ENCODE measurements at regions not wholly inside any gene's neighbourhood (a gene's known extent, or its start where the extent isn't known, plus 50 kb on each side); places are given as distances from the start of the nearest gene placed in this dataset.

- Histone ChIP-seq H4K20me1 (ENCODE audit: control insufficient read depth, insufficient read depth) (no peaks in the 10 kb centered on the region), H3K9ac (ENCODE audit: control insufficient read depth, insufficient read depth, low read length) (no peak overlapping the region), H3K27me3 (replicated peaks in 1 of 2; ENCODE audit: control insufficient read depth in 2 of 2, insufficient read depth in 2 of 2, low read length in 1 of 2) (peaks cover 0 to 9% of the 10 kb centered on the region in 2 experiments; a peak in 2 of 4 replicates), H3K4me3 (no peak overlapping the region), H3K4me2 (ENCODE audit: control insufficient read depth, insufficient read depth) (no peak overlapping the region), H3K79me2 (ENCODE audit: control insufficient read depth, insufficient read depth, low read length) (no peaks in the 10 kb centered on the region), H3K9me3 (replicated peaks; ENCODE audit: control insufficient read depth, insufficient read depth, low read length) (no peaks in the 10 kb centered on the region; the same call in 2 of the 3 replicates), H3K4me1 (ENCODE audit: control insufficient read depth, insufficient read depth, low read length) (no peaks in the 10 kb centered on the region), H3K27ac (ENCODE audit: control insufficient read depth, insufficient read depth) (no peak overlapping the region), H3K36me3 (ENCODE audit: control insufficient read depth in 2 of 2, insufficient read depth in 2 of 2, low read length in 1 of 2) (no peaks in the 10 kb centered on the region), H2AFZ (ENCODE audit: control insufficient read depth, low read depth, low read length) (no peak overlapping the region)
- CTCF ChIA-PET: no interaction called here
- DNase-seq (ENCODE audit: low read depth, low spot score): no peak
- RAD21 ChIA-PET (ENCODE audit: unreplicated experiment): no interaction called here
- intact Hi-C loops (cut with micrococcal nuclease; ENCODE audit: unreplicated experiment) (no loop called here), in situ Hi-C loops (cut with MboI) (no loop called here)
- BruUV-seq (replicated peaks): no TSS peak
- 0% methylated on average over 2 of the region's 2 CpGs for WGBS (ENCODE audit: insufficient coverage, insufficient replicate concordance, low lambda C conversion rate, missing lambda C conversion rate)
- POLR2A ChIA-PET: no interaction called here
- TF ChIP-seq POU2F2 (IDR thresholded peaks at IDR 0.05; ENCODE audit: borderline replicate concordance, low read depth, low read length): no peak
- TF ChIP-seq NRF1 (conservative IDR thresholded peaks at IDR 0.05; ENCODE audit: low read depth, low read length): no peak
- no peak for ATAC-seq
- no peak for FAIRE-seq
- SMC1A ChIA-PET (ENCODE audit: uncharacterized antibody, unreplicated experiment): no interaction called here
These were observed 124.7 kb downstream of the WDR11 start for GRCh38 chr10:120975868-120976225.

DNA sequence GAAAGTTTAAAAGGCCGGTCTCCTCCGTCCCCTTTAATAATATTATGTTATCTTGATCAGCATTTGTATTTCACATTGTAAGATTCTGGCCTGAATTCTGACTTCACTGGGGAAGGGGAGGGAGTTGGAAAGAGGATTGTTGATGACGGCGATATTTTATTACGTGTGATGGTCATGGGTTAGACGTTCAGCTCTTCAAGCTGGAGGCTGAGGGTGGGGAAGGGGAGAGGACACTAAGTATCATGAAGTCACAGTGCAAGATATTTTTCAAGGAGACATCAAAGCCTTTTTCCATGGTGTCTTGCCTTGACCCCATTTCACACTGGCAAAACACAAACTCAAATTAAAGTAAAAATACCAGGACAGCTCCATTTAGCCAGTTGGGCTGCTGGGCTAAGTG is 126.7 kb downstream of the WDR11 start:
- Histone ChIP-seq H2AFZ (ENCODE audit: control insufficient read depth, low read depth, low read length) (no peak overlapping the region), H3K27ac (ENCODE audit: control insufficient read depth, insufficient read depth) (no peak overlapping the region), H4K20me1 (ENCODE audit: control insufficient read depth, insufficient read depth) (no peaks in the 10 kb centered on the region), H3K36me3 (ENCODE audit: control insufficient read depth in 2 of 2, insufficient read depth in 2 of 2, low read length in 1 of 2) (no peaks in the 10 kb centered on the region), H3K4me3 (no peak overlapping the region), H3K79me2 (ENCODE audit: control insufficient read depth, insufficient read depth, low read length) (no peaks in the 10 kb centered on the region), H3K27me3 (replicated peaks in 1 of 2; ENCODE audit: control insufficient read depth in 2 of 2, insufficient read depth in 2 of 2, low read length in 1 of 2) (peaks cover 0 to 9% of the 10 kb centered on the region in 2 experiments; a peak in 2 of 4 replicates), H3K4me2 (ENCODE audit: control insufficient read depth, insufficient read depth) (no peak overlapping the region), H3K4me1 (ENCODE audit: control insufficient read depth, insufficient read depth, low read length) (no peaks in the 10 kb centered on the region), H3K9ac (ENCODE audit: control insufficient read depth, insufficient read depth, low read length) (no peak overlapping the region), H3K9me3 (replicated peaks; ENCODE audit: control insufficient read depth, insufficient read depth, low read length) (no peaks in the 10 kb centered on the region; the same call in 2 of the 3 replicates)
- WGBS (ENCODE audit: insufficient coverage, insufficient replicate concordance, low lambda C conversion rate, missing lambda C conversion rate): 61% methylated on average over 6 of the region's 6 CpGs
- no peak for TF ChIP-seq EP300 (IDR thresholded peaks at IDR 0.05; ENCODE audit: borderline replicate concordance in 1 of 2, control insufficient read depth in 1 of 2, low read depth in 2 of 2, low read length in 2 of 2)
- no peak for DNase-seq (ENCODE audit: low read depth, low spot score)
- BruUV-seq (replicated peaks): no TSS peak
- ChIA-PET SMC1A (ENCODE audit: uncharacterized antibody, unreplicated experiment) (no interaction called here), POLR2A (no interaction called here), CTCF (no interaction called here), RAD21 (ENCODE audit: unreplicated experiment) (no interaction called here)
- ATAC-seq: no peak
- intact Hi-C loops (cut with micrococcal nuclease; ENCODE audit: unreplicated experiment) (no loop called here), in situ Hi-C loops (cut with MboI) (no loop called here)
- no peak for FAIRE-seq

Data from GM12878 (cell line).